ENCODE measurements at regions not wholly inside any gene's neighbourhood (a gene's known extent, or its start where the extent isn't known, plus 50 kb on each side); places are given as distances from the start of the nearest gene placed in this dataset.

DNA sequence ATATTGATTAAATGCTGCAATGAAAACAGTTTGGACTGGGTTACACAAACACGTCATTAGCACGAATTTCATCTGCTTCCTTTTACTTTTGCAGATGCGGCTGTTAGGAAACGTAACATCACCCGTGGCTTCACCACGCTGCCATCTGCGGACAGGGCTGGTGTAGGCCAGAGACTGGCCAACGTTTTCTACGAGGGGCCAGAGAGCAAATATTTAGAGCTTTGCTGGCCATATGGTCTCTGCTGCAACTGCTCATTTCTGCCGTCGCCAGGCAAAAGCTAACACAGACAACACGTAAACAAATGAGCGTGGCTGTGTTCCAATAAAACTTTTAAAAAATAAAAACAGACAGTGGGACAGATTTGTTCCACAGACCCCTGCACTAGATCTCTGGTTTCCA lies 96.6 kb downstream of the ENGASE start:
- no peak for TF ChIP-seq POLR2A (IDR thresholded peaks at IDR 0.05; ENCODE audit: extremely low read depth, insufficient read length)
- TF ChIP-seq, protein P1, sequence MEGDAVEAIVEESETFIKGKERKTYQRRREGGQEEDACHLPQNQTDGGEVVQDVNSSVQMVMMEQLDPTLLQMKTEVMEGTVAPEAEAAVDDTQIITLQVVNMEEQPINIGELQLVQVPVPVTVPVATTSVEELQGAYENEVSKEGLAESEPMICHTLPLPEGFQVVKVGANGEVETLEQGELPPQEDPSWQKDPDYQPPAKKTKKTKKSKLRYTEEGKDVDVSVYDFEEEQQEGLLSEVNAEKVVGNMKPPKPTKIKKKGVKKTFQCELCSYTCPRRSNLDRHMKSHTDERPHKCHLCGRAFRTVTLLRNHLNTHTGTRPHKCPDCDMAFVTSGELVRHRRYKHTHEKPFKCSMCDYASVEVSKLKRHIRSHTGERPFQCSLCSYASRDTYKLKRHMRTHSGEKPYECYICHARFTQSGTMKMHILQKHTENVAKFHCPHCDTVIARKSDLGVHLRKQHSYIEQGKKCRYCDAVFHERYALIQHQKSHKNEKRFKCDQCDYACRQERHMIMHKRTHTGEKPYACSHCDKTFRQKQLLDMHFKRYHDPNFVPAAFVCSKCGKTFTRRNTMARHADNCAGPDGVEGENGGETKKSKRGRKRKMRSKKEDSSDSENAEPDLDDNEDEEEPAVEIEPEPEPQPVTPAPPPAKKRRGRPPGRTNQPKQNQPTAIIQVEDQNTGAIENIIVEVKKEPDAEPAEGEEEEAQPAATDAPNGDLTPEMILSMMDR (IDR thresholded peaks at IDR 0.05; ENCODE audit: low read depth, low read length), result no peak
- TF ChIP-seq, protein P2, sequence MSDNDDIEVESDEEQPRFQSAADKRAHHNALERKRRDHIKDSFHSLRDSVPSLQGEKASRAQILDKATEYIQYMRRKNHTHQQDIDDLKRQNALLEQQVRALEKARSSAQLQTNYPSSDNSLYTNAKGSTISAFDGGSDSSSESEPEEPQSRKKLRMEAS (IDR thresholded peaks at IDR 0.05; ENCODE audit: low read depth, low read length), result no peak
- TF ChIP-seq MYC (IDR thresholded peaks at IDR 0.05; ENCODE audit: low read depth, low read length), result no peak
